ENCODE measurements at regions not wholly inside any gene's neighbourhood (a gene's known extent, or its start where the extent isn't known, plus 50 kb on each side); places are given as distances from the start of the nearest gene placed in this dataset.

DNA sequence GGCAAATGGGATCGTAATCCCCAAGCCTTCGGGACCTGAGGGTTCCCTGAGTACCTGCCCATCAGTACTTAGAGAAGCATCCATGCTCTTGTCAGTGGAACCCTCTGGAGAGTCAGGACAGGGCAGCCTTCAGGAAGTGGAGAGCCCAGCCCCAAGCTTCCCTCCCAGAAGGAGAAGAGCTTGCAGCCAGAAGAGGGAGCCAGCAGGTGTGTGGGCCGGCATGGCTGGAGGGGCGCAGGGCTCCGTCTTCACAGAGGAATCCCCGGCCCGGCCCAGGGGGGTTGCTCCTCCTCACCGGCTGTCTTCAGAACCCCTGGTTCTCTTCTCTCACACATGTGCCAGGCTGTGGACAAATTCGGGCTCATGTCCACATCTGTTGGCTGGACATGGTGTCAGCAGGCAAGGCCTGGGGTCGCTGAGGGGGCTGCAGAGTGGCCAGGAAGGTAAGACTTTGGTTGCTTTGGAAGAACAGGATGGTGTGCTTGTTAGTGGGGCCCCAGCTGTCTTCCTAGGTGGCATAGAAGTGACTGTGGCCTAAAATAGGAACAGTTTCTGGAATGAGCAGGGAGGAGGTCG lies 58.9 kb upstream of the RXRA start:
- CTCF ChIA-PET: interaction anchor here (1.2 kb wide), 1 partner anchor 176 kb away, joined by 3 read pairs; no protein-coding TSS in a partner anchor
- peaks cover 4% of the 10 kb centered on the region for H3K4me1 Mint-ChIP-seq
- H3K27me3 Mint-ChIP-seq: peaks cover 33% of the 10 kb centered on the region
- H3K9me3 Mint-ChIP-seq (ENCODE audit: low read depth): no peaks in the 10 kb centered on the region
- ATAC-seq (no peak), DNase-seq (no peak)
- no peak overlapping the region for H3K4me3 Mint-ChIP-seq
- no peaks in the 10 kb centered on the region for H3K36me3 Mint-ChIP-seq
- H3K27ac Mint-ChIP-seq: no peak overlapping the region

DNA sequence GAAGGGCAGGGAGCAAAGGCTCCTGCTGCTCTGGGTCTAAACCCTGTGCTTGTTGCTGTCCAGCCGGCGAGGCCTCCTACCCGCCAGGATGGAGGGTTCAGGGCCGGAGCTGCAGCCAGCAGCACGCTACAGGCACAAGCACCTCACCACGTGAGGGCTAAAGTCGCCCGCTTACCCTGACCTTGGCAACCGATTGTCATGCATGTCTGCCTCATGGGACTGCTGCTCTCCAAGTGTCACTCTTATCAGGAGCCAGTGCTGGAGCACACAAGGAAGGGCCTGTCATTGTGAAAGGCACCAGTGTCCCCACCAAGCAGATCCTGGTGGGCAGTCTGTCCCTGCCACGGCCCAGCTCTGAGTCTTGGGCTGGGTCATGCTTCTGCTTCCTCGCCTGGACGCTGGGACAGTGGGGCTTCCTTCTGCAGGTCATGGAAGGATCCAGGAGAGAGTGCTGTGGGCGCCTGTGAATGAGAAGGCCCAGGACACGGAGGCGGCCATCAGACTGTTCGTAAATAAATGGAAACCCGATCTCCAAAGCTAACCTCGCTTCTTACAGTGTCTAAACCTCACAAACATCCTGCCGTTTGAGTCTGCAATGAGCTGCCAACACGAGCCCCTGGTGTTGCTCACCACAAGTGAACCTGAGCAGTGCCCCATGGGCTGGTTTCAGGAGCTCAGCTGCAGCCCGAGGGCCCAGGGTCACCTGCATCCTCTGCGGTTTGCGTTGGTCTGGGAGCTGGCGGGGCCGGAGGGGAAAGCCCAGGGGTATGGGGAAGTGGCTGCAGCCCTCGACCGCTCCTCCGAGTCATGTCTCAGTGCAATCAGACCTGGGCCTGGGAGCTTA lies 58.2 kb upstream of the RXRA start:
- CTCF ChIA-PET: interaction anchor here (0.9 to 1.2 kb wide), 2 partner anchors 14 to 175 kb away, joined by 3 read pairs; no protein-coding TSS in a partner anchor
- Mint-ChIP-seq H3K4me1 (peaks cover 4% of the 10 kb centered on the region), H3K9me3 (ENCODE audit: low read depth) (no peaks in the 10 kb centered on the region), H3K27me3 (peaks cover 33% of the 10 kb centered on the region), H3K36me3 (no peaks in the 10 kb centered on the region), H3K4me3 (no peak overlapping the region), H3K27ac (no peak overlapping the region)
- DNase-seq (no peak), ATAC-seq (no peak)

DNA sequence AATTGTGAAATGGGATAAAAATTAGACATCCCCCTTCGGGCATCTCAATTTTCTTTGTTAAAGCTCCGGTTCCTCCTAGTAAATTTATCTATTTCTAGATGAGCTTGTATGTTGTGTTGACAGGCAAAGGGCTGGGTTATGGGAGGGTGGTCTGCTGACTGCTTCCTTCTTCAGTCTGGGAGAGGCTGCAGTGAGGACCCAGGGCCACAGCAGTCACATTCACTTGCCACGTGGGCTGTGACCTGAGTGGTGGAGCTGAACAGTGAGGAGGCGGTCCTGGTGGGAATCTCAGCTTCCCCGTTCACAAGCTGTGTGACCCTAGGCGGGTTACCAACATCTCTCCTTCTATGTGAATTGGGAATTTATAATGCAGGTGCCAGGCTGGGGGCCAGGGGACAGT lies 57.5 kb upstream of the RXRA start:
- Mint-ChIP-seq H3K4me1 (peaks cover 4% of the 10 kb centered on the region), H3K27ac (no peak overlapping the region), H3K9me3 (ENCODE audit: low read depth) (no peaks in the 10 kb centered on the region), H3K36me3 (no peaks in the 10 kb centered on the region), H3K27me3 (peaks cover 31% of the 10 kb centered on the region), H3K4me3 (no peak overlapping the region)
- no peak for DNase-seq
- CTCF ChIA-PET: interaction anchor here (0.9 to 1.2 kb wide), 2 partner anchors 14 to 174 kb away, joined by 3 read pairs; no protein-coding TSS in a partner anchor
- no peak for ATAC-seq

DNA sequence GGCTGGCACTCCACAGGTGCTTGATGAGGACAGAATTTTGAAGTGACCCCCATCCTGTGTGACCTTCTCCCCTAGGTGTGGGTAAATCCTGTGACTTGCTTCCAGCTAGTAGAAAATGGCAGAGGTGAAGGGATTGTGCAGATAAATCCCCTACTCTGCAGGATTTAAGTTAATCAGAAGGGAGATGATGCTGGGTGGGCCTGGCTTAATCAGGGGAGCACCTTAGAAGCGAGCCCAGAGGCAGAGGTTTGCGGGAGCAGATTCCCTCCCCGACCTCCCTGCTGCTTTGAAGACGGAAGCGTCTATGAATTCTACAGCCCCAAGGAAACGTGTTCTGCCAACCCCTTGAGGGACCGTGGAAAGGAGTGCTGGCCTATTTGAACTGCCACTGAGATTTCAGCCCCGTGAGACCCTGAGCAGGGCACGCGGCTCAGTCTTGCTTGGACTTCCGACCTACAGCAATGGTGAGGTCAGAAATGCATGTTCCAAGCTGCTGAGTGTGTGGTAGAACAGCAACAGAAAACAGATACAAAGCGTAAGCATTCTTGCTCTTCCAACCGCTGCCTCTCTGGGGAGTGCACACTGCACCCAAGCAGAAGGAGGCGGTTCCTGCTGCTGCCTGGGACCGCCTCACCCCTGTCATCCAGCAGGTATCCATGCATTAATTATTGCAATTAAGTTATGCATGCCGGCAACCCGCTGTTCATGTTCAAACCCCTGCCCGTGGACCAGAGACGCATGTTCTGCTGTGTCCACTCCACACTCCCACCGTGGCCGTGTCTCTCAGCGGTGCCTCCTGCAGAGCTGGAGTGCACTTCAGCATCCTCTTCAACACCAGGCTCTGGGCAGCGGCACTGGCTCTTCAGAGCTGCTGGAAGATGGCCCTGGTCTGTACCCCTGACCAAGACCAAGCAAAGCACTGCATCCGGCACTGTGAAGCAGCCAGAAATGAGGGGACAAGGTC lies 54.6 kb upstream of the RXRA start:
- Mint-ChIP-seq H3K9me3 (ENCODE audit: low read depth) (no peaks in the 10 kb centered on the region), H3K27ac (no peak overlapping the region), H3K4me3 (no peak overlapping the region), H3K4me1 (peaks cover 4% of the 10 kb centered on the region), H3K27me3 (peaks cover 18% of the 10 kb centered on the region), H3K36me3 (no peaks in the 10 kb centered on the region)
- DNase-seq: no peak
- ATAC-seq: no peak
- CTCF ChIA-PET: no interaction called here

DNA sequence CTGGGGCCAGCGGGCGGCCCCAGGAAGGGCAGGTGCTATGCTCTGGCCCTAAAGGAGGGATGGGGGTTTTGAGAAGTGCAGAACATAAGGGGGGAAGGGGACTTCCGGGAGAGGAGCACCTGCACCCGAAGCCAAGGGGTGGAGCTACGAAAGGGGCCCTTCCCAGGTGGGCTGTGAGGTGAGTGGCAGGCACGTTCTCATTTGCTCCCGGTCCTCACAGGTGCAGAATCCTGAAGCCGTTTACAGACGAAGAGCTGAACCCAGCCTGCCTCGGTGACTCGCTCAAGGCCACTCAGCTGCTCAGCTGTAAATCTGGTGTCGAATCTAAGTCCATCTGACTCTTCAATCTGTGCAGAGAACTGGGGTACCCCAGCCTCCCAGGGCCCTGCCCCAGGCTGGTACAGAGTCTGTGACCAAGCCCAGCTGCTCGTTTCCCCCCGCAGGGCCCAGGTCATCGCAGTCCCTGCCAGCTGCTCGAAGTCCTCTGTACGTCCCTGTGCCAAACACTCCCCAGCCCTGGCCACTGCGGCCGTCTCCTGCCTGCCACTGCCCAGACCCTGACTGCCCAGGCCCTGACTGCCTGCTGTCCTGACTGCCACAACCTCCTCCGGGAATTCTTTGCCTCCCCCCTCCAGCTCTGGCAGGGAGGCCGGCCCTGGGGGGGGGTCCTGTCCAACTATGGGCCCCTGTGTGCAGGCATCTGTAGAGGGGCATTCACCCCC lies 53.8 kb upstream of the RXRA start:
- Mint-ChIP-seq H3K27ac (no peak overlapping the region), H3K4me3 (no peak overlapping the region), H3K9me3 (ENCODE audit: low read depth) (no peaks in the 10 kb centered on the region), H3K4me1 (peaks cover 4% of the 10 kb centered on the region), H3K36me3 (no peaks in the 10 kb centered on the region), H3K27me3 (peaks cover 19% of the 10 kb centered on the region)
- DNase-seq (no peak), ATAC-seq (no peak)
- CTCF ChIA-PET: no interaction called here

DNA sequence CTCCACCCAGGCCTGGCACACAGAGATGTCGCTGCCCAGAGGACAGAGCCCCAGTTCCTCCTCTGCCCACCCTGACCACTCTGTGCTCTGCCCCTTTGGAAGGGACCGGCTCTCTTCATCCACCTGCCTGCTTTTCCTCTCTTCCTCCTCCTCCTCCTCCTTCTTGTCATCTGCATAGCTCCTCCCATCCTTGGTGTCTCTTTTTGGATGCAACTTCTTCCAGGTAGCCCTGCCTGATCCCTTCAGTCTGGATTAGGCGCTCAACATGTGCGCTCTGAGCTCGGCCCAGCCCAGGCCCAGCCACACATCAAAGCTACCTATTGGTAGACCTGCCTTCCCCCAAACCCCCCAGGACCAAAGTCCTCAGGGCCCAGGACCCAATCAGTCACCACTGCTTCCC lies 52.6 kb upstream of the RXRA start:
- Mint-ChIP-seq H3K27me3 (peaks cover 12% of the 10 kb centered on the region), H3K27ac (no peak overlapping the region), H3K4me1 (no peaks in the 10 kb centered on the region), H3K36me3 (no peaks in the 10 kb centered on the region), H3K9me3 (ENCODE audit: low read depth) (no peaks in the 10 kb centered on the region), H3K4me3 (no peak overlapping the region)
- ATAC-seq (no peak), DNase-seq (no peak)
- CTCF ChIA-PET: interaction anchor here (0.9 kb wide), 1 partner anchor 161 kb away, joined by 3 read pairs; no protein-coding TSS in a partner anchor

DNA sequence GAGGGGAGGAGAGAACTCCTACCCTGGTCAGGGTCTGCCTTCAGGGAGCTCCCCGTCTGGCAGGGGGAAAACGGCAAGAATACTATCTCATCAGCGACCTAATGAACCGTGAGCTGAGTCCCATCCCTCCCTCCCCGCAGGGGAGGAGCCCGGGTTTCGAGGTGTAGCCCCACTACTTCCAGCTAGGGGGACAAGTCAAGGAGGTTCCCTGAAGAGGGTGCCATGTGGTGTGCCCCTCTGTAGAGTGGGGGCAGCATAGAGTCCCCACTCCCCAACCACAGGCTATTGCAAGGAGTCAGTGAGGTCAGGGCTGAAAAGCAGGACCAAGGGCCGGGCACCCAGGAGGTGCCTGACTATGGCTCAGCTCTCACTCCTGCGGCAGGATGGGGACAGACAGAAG lies 50.9 kb upstream of the RXRA start:
- Mint-ChIP-seq H3K27me3 (peaks cover 5% of the 10 kb centered on the region), H3K36me3 (no peaks in the 10 kb centered on the region), H3K9me3 (ENCODE audit: low read depth) (no peaks in the 10 kb centered on the region), H3K4me3 (no peak overlapping the region), H3K4me1 (no peaks in the 10 kb centered on the region), H3K27ac (no peak overlapping the region)
- no peak for ATAC-seq
- CTCF ChIA-PET: no interaction called here
- DNase-seq: no peak

DNA sequence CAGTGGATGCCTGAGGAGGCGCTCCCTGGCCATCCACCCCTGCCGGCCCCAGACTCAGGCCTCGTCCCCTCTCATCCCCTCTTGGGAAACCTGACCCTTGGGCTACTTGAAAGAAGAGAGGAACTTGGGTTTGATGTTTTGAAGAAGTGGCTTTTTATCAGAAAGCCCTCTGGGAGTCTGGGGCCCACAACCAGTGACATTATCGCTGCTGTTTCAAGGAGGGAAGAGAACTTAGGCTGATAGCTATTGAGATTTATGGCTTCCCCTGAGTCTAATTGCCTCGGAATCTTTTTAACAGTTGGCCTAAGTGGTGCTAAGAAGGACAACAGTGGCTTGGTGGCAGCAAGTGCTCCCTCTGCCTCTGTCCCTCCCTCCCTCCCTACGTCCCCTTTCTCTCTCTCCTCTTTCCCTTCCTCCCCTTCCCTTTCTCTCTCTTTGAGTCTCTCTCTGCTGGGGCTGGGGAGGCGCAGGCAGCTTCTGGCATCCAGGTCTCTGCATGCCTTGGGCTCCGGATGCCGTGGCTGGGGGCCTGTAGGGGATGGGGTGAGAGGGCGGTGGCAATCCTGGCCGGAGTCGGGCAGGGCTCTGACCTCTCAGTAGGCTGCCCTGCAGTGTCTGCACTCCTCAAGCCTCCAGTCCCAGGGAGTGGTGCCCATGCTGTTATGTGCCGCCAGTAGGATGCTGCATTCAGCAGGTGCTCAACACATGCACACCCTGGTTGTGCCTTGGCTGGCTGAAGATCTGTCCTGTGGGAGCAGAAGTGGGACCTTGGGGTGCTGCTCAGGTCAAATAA lies 49.6 kb upstream of the RXRA start:
- DNase-seq (no peak), ATAC-seq (no peak)
- no peaks in the 10 kb centered on the region for H3K9me3 Mint-ChIP-seq (ENCODE audit: low read depth)
- H3K27me3 Mint-ChIP-seq: peaks cover 5% of the 10 kb centered on the region
- H3K36me3 Mint-ChIP-seq: no peaks in the 10 kb centered on the region
- CTCF ChIA-PET: no interaction called here
- H3K4me1 Mint-ChIP-seq: no peaks in the 10 kb centered on the region
- no peak overlapping the region for H3K4me3 Mint-ChIP-seq
- no peak overlapping the region for H3K27ac Mint-ChIP-seq

Data from activated CD8-positive, alpha-beta memory T cell treated with anti-CD3 and anti-CD28 coated beads, Interleukin-2, amount 10 ng/mL, durations not matched to agents 7 days and 5 days (primary cell).